HG03432 (cell line): ENCODE measurements at regions not wholly inside any gene's neighbourhood (a gene's known extent, or its start where the extent isn't known, plus 50 kb on each side); places are given as distances from the start of the nearest gene placed in this dataset.
"Not testable (repeated sequence)": the region's sequence is repeated elsewhere in the genome, so short reads cannot be mapped to it uniquely, and the experiment has no call there.

ENCODE experiments used
- ATAC-seq: cut with Tn5 transposase; IDR thresholded peaks from one replicate; pipeline ENCODE4 v1.9.1; 2021; ENCODE audit warnings: mild to moderate bottlenecking, moderate library complexity; ENCODE audit not compliant: unreplicated experiment

- ATAC-seq = no peak
Measured at GRCh38 chr6:26231006-26231587, 133.9 kb upstream of the BTN3A2 start.

GRCh38 chr6:26232306-26232939, 132.6 kb upstream of the BTN3A2 start:
- no peak for ATAC-seq

GRCh38 chr6:26232940-26233648, 131.9 kb upstream of the BTN3A2 start:
- peak; percentile 13 for ATAC-seq

- peak; percentile 41 for ATAC-seq
Measured at GRCh38 chr6:26233649-26234420, 131.2 kb upstream of the BTN3A2 start.

- ATAC-seq = peak; percentile 56
Measured at GRCh38 chr6:26234421-26235301, 130.3 kb upstream of the BTN3A2 start.

GRCh38 chr6:26235302-26235670, 129.7 kb upstream of the BTN3A2 start:
- no peak for ATAC-seq

- ATAC-seq = not testable (repeated sequence)
Measured at GRCh38 chr6:26239415-26239814, 125.6 kb upstream of the BTN3A2 start.

GRCh38 chr6:26240157-26241032, 124.6 kb upstream of the BTN3A2 start:
- ATAC-seq = peak; percentile 66

GRCh38 chr6:26241033-26241895, 123.7 kb upstream of the BTN3A2 start:
- peak; percentile 13 for ATAC-seq

GRCh38 chr6:26243132-26243531, 121.9 kb upstream of the BTN3A2 start:
- ATAC-seq = no peak

- no peak for ATAC-seq
Measured at GRCh38 chr6:26243752-26244151, 121.2 kb upstream of the BTN3A2 start.

GRCh38 chr6:26246058-26246457, 118.9 kb upstream of the BTN3A2 start:
- ATAC-seq = no peak

GRCh38 chr6:26246553-26246952, 118.4 kb upstream of the BTN3A2 start:
- ATAC-seq = no peak

- ATAC-seq = peak; percentile 19
Measured at GRCh38 chr6:26249707-26249956, 115.4 kb upstream of the BTN3A2 start.

GRCh38 chr6:26249957-26250697, 114.9 kb upstream of the BTN3A2 start:
- ATAC-seq = peak; percentile 53

GRCh38 chr6:26250698-26251044, 114.3 kb upstream of the BTN3A2 start:
- no peak for ATAC-seq

- peak; percentile 54 for ATAC-seq
Measured at GRCh38 chr6:26251354-26252076, 113.5 kb upstream of the BTN3A2 start.

- ATAC-seq = no peak
Measured at GRCh38 chr6:26252077-26252472, 112.9 kb upstream of the BTN3A2 start.
